ENCODE measurements at regions not wholly inside any gene's neighbourhood (a gene's known extent, or its start where the extent isn't known, plus 50 kb on each side); places are given as distances from the start of the nearest gene placed in this dataset.

- no peak overlapping the region for H3K4me3 ChIP-seq (replicated peaks; ENCODE audit: insufficient read depth, low read length)
- no peaks in the 10 kb centered on the region for H3K27me3 ChIP-seq (ENCODE audit: insufficient read depth, poor library complexity, severe bottlenecking)
- no peak overlapping the region for H3K27ac ChIP-seq (replicated peaks)
- TF ChIP-seq SPI1 (IDR thresholded peaks at IDR 0.05; ENCODE audit: borderline replicate concordance, low read depth) (no peak), REST (IDR thresholded peaks at IDR 0.05; ENCODE audit: insufficient replicate concordance, low read depth) (no peak), CTCF (IDR thresholded peaks at IDR 0.05; ENCODE audit: insufficient read depth, low read length) (no peak)
- DNase-seq (ENCODE audit: low read depth in 1 of 2, low spot score in 1 of 2), result no peak
Observed at GRCh38 chr11:32305460-32305859, 129.9 kb downstream of the WT1 start.

GRCh38 chr11:32307471-32307870 is 127.9 kb downstream of the WT1 start:
- H3K27me3 ChIP-seq (ENCODE audit: insufficient read depth, poor library complexity, severe bottlenecking), result peaks cover 2% of the 10 kb centered on the region
- DNase-seq (ENCODE audit: low read depth in 1 of 2, low spot score in 1 of 2), result no peak

GRCh38 chr11:32307913-32308312 is 127.4 kb downstream of the WT1 start:
- H3K27me3 ChIP-seq (ENCODE audit: insufficient read depth, poor library complexity, severe bottlenecking), result peaks cover 2% of the 10 kb centered on the region
- no peak for DNase-seq (ENCODE audit: low read depth in 1 of 2, low spot score in 1 of 2)
- no peak overlapping the region for H3K27ac ChIP-seq (replicated peaks)
- no peak overlapping the region for H3K4me3 ChIP-seq (replicated peaks; ENCODE audit: insufficient read depth, low read length)
- TF ChIP-seq REST (IDR thresholded peaks at IDR 0.05; ENCODE audit: insufficient replicate concordance, low read depth), result no peak
- TF ChIP-seq CTCF (IDR thresholded peaks at IDR 0.05; ENCODE audit: insufficient read depth, low read length), result no peak
- TF ChIP-seq GABPA (IDR thresholded peaks at IDR 0.05; ENCODE audit: low read depth), result no peak
- TF ChIP-seq POLR2AphosphoS5 (IDR thresholded peaks at IDR 0.05; ENCODE audit: low read depth), result no peak
- TF ChIP-seq SPI1 (IDR thresholded peaks at IDR 0.05; ENCODE audit: borderline replicate concordance, low read depth), result no peak

More at GRCh38 chr11:32307471-32307870, 127.9 kb downstream of the WT1 start:
- TF ChIP-seq POLR2AphosphoS5 (IDR thresholded peaks at IDR 0.05; ENCODE audit: low read depth), result no peak
- Histone ChIP-seq H3K27ac (replicated peaks) (no peak overlapping the region), H3K4me3 (replicated peaks; ENCODE audit: insufficient read depth, low read length) (no peak overlapping the region)

GRCh38 chr11:32309530-32310213 is 125.7 kb downstream of the WT1 start:
- DNase-seq (ENCODE audit: low read depth in 1 of 2, low spot score in 1 of 2), result no peak
- Histone ChIP-seq H3K4me3 (replicated peaks; ENCODE audit: insufficient read depth, low read length) (no peak overlapping the region), H3K27me3 (ENCODE audit: insufficient read depth, poor library complexity, severe bottlenecking) (peaks cover 2% of the 10 kb centered on the region), H3K27ac (replicated peaks) (no peak overlapping the region)
- TF ChIP-seq REST (IDR thresholded peaks at IDR 0.05; ENCODE audit: insufficient replicate concordance, low read depth) (no peak), CTCF (IDR thresholded peaks at IDR 0.05; ENCODE audit: insufficient read depth, low read length) (no peak), GABPA (IDR thresholded peaks at IDR 0.05; ENCODE audit: low read depth) (no peak), SPI1 (IDR thresholded peaks at IDR 0.05; ENCODE audit: borderline replicate concordance, low read depth) (no peak), POLR2AphosphoS5 (IDR thresholded peaks at IDR 0.05; ENCODE audit: low read depth) (no peak)
